ENCODE measurements at regions not wholly inside any gene's neighbourhood (a gene's known extent, or its start where the extent isn't known, plus 50 kb on each side); places are given as distances from the start of the nearest gene placed in this dataset.

DNA sequence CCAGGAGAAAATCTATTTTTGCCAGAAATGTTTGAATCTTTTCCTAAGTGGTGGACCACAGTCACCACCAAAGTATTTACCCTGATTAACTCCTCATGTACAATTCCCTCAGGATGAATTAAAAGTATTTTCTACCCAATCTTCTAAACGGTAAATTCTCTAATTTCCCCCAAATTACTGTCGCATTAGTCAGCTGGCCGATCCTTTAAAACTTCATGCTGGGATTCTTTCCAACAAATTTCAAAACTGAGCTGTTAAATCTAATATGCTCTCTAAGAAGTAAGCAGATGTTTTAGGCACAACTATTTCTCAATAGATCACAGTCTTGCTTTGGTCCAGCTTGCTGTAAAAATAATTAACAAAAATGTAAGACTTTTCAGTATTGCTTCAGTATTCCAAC lies 447.2 kb downstream of the FRK start:
- ChIA-PET CTCF (no interaction called here), POLR2A (no interaction called here)
- FAIRE-seq (no peak), ATAC-seq (no peak), DNase-seq (ENCODE audit: low read depth in 1 of 2, low spot score in 1 of 2) (no peak)
- WGBS (ENCODE audit: missing lambda C conversion rate) = 20% methylated on average over 3 of the region's 3 CpGs
- TF ChIP-seq FOSB (CRISPR knock-in tag; IDR thresholded peaks at IDR 0.05) = no peak
- no peak for TF ChIP-seq FOXS1 (CRISPR knock-in tag; IDR thresholded peaks at IDR 0.05)
- TF ChIP-seq, protein P1, sequence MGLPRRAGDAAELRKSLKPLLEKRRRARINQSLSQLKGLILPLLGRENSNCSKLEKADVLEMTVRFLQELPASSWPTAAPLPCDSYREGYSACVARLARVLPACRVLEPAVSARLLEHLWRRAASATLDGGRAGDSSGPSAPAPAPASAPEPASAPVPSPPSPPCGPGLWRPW (IDR thresholded peaks at IDR 0.05) = no peak
- no peak for TF ChIP-seq TFCP2L1 (CRISPR knock-in tag; IDR thresholded peaks at IDR 0.05)
- TF ChIP-seq SMC3 (IDR thresholded peaks at IDR 0.05) = no peak
- no peak for TF ChIP-seq ZFP36 (IDR thresholded peaks at IDR 0.05; ENCODE audit: borderline replicate concordance, partially characterized antibody)
- TF ChIP-seq ZNF302 (CRISPR knock-in tag; IDR thresholded peaks at IDR 0.05) = no peak
- no peak for TF ChIP-seq NPAS2 (CRISPR knock-in tag; IDR thresholded peaks at IDR 0.05; ENCODE audit: borderline replicate concordance)
- no peak for TF ChIP-seq HEYL (CRISPR knock-in tag; IDR thresholded peaks at IDR 0.05)
- TF ChIP-seq CHD4 (IDR thresholded peaks at IDR 0.05; ENCODE audit: borderline replicate concordance) = no peak
- no peak for TF ChIP-seq KDM1A (IDR thresholded peaks at IDR 0.05; ENCODE audit: low read depth)
- TF ChIP-seq SREBF2 (IDR thresholded peaks at IDR 0.05) = no peak
- TF ChIP-seq ZSCAN20 (CRISPR knock-in tag; IDR thresholded peaks at IDR 0.05) = no peak
- H3K27ac ChIP-seq = no peak overlapping the region
- H3K4me1 ChIP-seq = no peaks in the 10 kb centered on the region
- H3K9me3 ChIP-seq = no peaks in the 10 kb centered on the region
- H3K4me3 ChIP-seq = no peak overlapping the region
- no peak overlapping the region for H3K4me2 ChIP-seq

GRCh38 chr6:115612796-115613479 lies 447.8 kb downstream of the FRK start:
- Histone ChIP-seq H3K4me1 (no peaks in the 10 kb centered on the region), H3K27ac (no peak overlapping the region), H3K9me3 (no peaks in the 10 kb centered on the region), H3K4me2 (no peak overlapping the region), H3K4me3 (no peak overlapping the region)
- DNase-seq (ENCODE audit: low read depth in 1 of 2, low spot score in 1 of 2) = no peak
- TF ChIP-seq HEYL (CRISPR knock-in tag; IDR thresholded peaks at IDR 0.05) (no peak), CBX8 (IDR thresholded peaks at IDR 0.05) (no peak), NFE2L2 (conservative IDR thresholded peaks at IDR 0.05; ENCODE audit: low read length) (no peak), TP53 (CRISPR knock-in tag; IDR thresholded peaks at IDR 0.05) (no peak), NR3C1 (IDR thresholded peaks at IDR 0.05) (no peak), FOSB (CRISPR knock-in tag; IDR thresholded peaks at IDR 0.05) (no peak), KDM1A (IDR thresholded peaks at IDR 0.05; ENCODE audit: low read depth) (no peak), ZNF302 (CRISPR knock-in tag; IDR thresholded peaks at IDR 0.05) (no peak), MAFK (IDR thresholded peaks at IDR 0.05; ENCODE audit: partially characterized antibody) (no peak), TFCP2L1 (CRISPR knock-in tag; IDR thresholded peaks at IDR 0.05) (no peak), MAZ (IDR thresholded peaks at IDR 0.05; ENCODE audit: borderline replicate concordance, low read depth, low read length) (no peak), ELK1 (IDR thresholded peaks at IDR 0.05; ENCODE audit: low read depth, low read length) (no peak)
- TF ChIP-seq, protein P2, sequence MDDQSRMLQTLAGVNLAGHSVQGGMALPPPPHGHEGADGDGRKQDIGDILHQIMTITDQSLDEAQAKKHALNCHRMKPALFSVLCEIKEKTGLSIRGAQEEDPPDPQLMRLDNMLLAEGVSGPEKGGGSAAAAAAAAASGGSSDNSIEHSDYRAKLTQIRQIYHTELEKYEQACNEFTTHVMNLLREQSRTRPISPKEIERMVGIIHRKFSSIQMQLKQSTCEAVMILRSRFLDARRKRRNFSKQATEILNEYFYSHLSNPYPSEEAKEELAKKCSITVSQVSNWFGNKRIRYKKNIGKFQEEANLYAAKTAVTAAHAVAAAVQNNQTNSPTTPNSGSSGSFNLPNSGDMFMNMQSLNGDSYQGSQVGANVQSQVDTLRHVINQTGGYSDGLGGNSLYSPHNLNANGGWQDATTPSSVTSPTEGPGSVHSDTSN (IDR thresholded peaks at IDR 0.05) = no peak
- TF ChIP-seq, protein P3, sequence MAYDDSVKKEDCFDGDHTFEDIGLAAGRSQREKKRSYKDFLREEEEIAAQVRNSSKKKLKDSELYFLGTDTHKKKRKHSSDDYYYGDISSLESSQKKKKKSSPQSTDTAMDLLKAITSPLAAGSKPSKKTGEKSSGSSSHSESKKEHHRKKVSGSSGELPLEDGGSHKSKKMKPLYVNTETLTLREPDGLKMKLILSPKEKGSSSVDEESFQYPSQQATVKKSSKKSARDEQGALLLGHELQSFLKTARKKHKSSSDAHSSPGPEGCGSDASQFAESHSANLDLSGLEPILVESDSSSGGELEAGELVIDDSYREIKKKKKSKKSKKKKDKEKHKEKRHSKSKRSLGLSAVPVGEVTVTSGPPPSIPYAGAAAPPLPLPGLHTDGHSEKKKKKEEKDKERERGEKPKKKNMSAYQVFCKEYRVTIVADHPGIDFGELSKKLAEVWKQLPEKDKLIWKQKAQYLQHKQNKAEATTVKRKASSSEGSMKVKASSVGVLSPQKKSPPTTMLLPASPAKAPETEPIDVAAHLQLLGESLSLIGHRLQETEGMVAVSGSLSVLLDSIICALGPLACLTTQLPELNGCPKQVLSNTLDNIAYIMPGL (CRISPR knock-in tag; IDR thresholded peaks at IDR 0.05; ENCODE audit: borderline replicate concordance) = no peak
- 13% methylated on average over 7 of the region's 7 CpGs for WGBS (ENCODE audit: missing lambda C conversion rate)
- ATAC-seq = no peak
- no peak for FAIRE-seq
- ChIA-PET POLR2A (no interaction called here), CTCF (no interaction called here)
